NCI-H2107 (cell line): ENCODE measurements at regions not wholly inside any gene's neighbourhood (a gene's known extent, or its start where the extent isn't known, plus 50 kb on each side); places are given as distances from the start of the nearest gene placed in this dataset.

ENCODE experiments used
- DNase-seq: peaks from one replicate; lab custom pipeline; 2025; lab: John Stamatoyannopoulos, UW

DNA sequence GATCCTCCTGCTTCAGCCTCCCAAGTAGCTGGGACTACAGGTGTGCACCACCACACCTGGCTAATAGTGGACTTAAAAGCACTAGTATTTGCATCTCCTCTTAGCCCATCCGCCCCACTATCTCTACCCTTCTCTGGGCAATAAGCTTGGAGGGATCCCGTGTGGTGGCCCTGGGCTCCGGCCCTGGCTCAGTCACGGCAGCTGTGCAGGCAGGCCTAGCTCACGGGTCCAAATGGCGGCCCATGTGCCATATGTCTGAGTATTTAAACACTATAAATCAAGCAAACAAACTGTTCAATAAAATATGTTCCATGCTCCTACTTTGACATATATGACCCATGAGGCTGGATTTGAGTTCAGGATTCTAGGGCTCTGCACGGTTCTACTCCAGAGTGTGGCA lies 118.4 kb downstream of the BANF2 start:
- no peak for DNase-seq

DNA sequence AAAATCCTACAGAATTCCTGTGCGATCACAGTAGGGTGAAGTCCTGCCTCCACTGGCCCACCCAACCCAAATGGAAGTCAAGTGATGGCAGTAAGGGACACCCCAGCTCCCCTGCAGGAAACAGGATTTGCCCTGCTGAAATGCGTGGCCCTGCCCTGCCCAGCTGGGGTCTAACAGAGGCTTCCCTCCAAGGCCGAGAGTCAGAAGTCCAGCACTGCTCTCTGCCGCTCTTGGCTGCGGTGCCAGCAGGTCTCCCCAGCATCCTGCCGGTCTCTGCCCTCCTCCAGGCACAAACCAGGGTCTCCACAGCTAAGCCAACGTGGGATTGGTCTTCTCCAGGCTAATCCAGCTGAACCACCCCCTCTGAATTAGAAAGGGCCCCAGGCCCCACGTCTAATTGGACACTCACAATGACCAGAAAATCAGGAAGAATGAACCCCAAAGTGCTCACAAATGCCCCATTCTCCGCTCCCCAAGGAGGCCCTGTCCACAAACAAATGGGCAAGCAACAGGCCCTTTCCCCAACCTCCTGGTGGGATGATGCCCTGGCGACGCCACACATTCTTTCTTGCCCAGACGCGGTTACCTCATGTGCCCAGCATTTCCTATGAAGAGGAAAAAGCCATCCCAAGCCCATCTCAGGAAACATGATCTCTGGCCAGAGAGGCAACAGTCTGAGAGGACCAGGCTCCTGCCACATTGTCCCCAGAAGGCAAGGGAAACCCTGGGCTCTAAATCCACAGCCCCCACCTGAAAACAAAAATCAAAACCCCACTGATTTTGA lies 117.2 kb downstream of the BANF2 start:
- no peak for DNase-seq

DNA sequence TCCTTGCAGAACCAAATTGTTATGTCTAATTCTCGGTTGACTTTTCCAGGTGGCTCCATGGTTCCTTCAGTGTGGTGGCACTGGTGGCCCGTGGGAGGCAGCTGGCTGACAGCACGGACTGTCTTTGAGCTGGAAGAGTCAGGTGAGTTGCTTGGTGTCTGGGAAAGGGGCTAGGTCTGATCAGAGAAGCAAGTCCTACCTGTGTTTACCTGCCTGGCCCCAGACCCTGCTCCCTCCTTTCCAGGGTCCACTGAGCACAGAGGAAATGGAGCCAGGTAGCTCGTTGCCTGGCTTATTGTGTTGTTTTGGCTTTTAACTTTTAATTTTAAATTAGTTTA lies 111.8 kb downstream of the BANF2 start:
- no peak for DNase-seq

DNA sequence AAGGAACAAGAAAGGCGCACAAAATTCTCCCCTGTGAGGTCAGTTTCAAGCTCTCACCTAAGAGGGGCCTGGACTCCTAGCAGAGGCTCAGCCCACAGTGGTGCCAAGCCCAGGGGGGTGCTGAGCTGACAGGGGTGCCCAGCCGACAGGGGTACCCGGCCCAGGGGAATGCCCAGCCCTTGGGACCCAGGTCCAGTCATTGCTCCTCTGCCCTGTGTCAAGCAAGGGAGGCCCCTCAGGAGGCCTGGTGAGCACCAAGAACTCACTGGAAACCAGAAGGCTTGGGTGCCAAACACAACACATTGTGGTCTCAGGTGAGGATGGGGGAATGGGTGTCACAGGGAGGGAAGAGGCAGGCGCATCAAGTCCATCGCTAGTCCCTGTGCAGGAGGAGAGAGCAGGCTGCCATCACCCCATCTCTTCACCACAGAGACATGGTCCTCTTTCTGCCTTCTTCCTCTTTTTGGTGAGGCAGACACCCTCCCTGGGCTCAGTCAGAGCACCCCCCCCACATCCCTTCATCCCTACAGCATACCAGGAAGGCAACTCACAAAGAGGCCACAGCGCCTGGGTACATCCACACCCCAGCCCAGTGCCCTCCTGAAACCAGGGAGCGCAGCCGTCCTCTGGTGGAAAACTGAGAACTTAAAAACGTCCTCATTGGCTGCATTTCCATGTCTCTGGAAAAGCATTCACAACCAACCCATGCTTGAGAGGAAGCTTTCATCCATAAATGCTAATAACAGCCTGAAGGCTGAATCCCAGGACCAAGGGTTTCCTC lies 111.3 kb downstream of the BANF2 start:
- no peak for DNase-seq

DNA sequence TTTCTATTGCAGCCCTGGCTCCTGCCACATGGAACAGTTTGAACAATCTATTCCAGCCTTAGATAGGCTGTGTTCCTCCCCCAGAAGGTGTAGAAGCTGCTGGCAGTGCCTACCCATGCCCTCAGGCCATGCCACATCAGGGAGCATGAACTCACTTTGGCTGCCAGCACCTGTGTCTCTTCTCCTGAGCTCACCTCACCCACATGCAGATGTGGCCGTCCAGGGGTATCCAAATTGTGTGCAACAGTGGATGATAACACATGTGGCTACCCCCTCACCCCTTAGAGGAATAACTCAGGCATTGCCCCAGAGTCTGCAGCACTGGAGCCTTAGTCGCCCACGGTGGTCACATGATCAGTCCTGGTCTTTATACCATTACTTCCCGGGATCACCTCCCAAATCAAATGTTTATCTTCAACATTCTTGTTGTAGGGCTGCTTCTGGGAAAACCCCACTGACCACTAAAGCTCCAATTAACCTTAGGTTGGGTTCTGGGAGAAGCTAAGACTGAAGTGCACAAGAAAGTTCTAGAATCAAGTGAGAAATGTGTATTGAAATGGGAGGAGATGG lies 110.4 kb downstream of the BANF2 start:
- no peak for DNase-seq

DNA sequence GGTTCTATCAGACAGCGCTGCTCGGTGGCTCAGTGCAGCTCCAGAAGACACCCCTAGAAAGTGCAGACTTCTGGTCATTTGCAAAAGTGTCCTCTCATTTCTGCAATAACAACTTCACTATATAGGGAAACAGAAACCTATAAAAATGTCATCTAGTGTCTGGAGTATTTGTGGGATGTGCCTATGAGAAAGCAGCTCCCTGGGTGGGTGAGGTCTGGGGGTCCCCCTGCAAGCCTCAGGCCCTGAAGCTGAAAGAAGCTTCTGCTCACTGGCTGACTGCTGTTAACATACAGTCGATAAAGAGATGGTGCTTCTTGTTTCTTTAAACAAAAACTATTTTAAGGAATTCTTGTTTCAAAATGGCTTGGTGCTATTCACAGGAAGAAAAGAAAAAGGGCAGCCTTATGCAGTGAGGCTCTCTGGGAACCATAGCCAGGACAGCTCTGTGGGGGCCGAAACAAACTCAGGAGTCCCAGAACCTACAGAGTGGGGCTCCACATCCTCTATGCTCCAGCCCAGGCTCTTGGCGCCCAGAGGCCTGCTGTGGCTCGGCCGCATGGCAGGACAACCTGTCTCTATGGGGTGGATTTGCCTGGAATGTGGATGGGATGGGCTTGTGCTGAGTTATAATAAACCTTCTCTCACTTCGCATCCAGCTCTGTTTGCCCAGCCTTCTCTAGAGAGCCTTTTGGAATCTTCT lies 109.7 kb downstream of the BANF2 start:
- DNase-seq: no peak

DNA sequence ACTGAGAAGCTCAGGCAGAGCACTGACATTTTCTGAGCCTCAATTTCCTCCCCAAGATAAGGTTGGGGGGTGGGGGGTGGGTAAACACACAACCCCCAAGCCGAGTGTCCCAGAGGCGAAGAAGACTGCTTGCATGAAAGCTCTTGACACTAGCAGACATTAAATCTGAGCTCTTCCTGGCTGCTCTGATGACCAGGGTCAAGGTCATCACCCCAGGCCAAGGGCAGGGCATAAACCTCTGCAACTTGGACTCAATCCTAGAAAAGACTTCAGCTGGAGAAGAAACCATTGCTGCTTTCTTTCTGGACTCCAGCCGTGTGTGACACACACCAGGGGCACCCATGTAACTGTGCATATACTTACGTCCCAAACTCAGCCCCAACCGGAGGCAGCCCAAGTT lies 109.0 kb downstream of the BANF2 start:
- DNase-seq: no peak

DNA sequence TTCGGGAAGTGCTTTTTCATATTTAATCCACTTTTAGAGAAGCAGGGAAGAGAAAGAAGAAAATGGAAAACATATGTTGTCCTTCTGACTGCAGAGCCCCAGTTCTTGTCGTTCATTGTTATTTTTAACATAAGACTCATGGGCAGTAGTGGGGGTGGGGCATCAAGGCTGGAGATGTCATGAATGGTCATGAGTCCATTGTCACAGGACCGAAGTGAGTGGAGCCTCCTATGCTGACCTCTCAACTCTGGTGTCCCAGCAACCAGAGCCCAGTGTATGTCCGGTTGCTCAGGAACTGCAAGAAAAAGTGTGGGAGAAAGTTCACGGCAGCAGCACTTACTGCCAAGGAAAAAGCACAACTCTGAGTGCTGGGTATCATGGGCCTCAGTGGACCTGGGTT lies 108.6 kb downstream of the BANF2 start:
- no peak for DNase-seq

DNA sequence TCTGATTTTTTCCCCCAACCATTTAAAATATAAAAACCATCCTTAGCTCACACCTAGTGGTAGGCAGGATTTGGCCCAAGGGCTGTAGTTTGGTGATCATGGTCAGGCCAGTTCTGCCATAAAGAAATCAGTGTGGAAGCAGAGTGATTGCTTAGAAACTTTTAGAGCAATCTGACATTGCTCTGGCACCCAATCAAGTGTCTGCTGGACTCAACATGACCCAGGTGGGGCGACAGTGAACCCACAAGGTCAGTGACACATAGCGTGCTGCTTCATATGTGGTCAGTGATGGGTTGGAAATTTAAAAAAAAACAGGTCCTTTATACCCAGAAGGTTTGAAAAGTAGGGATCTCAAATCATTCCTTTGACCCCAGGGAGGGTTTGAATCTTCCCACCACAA lies 107.9 kb downstream of the BANF2 start:
- DNase-seq: no peak

DNA sequence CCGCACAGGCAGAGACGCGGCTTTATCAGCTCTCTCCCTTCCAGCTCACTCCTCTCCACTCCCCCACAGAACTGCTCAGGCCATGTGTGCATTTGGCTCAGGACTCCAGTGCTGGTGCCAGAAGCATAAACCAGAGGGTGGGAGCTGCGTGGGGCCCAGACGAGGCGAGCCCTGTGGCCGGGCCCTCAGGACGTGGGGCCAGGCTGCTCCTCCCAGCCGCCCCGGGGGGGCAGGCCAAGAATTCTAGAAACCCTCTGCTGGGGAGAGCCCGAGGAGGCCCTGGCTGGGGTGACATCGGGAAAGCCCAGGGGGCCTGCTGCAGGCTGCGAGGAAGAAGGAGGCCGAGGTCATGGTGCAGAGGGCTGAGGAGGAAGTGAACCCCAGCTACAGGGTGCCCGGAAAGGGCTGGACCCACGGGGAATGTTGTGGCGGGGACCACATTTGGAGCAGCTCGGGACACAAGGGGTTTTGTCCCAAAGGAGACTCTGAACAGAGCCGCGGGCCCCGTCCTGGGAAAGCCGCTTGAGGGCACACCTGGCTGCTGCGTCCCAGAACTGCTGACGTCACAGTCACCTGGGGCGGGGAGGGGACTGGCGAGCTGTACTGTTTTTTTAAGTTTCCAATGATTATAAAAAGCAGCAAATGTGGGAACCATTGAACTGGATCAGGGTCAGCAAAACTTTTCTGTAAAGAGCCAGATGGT lies 107.1 kb downstream of the BANF2 start:
- no peak for DNase-seq

DNA sequence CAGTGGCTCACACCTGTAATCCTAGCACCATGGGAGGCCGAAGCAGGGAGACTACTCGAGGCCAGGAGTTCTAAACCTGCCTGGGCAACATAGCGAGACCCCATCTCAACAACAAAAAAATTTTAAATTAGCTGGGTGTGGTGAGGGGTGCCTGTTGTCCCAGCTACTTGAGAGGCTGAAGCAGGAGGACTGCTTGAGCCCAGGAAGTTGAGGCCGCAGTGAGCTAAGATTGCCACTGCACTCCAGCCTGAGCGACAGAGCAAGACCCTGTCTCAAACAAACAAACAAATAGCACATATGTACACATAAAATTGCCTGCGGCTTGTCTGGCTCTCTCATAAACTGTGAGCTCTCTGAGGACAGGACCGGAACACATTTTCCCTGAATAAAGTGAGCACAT lies 106.3 kb downstream of the BANF2 start:
- DNase-seq: no peak

DNA sequence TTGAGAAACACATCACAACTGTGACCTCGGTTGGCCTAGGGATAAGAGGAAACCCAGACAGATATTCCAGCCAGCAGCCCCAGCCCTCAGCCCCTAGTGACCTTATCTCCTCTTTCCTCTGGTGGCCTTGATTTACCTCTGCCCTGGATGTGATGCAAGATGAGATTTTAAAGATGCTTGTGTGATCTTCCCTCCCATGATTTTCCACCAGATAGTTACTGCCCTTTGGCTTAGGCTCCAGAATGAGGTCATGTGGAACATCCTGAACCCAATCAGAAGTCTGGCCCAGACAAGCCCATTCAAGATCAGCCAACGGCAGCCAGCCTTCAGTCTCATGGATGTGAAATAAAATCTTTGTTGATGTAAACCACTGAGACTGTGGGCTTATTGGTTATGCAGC lies 104.0 kb downstream of the BANF2 start:
- no peak for DNase-seq

DNA sequence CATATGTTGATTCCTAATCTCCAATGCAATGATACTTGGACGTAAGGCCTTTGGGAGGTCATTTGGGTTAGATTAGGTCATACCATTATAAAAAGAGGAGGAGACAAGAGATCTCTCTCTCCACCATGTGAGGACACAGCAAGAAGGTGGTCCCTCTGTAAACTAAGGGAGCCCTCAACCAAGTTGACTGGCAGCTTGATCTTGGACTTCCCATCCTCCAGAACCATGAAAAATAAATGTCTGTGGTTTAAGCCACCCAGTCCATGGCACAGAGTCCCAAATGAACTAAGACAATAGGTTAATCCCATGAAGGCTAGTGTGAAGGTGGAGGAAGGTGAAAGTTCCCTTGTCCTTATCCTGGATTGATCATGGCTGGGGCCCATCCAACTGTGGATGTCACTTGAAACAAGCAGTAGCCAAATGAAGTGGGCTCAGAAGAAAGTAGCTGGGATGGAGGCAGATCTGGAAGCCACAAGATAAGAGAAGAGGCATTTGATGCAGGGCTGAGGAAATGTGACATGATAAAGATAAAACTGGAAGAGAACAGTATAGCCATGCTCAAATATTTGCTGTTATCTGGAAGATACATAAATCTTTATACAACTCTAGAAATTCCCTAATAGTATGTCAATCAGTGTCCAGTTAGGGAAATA lies 99.9 kb downstream of the BANF2 start:
- no peak for DNase-seq

DNA sequence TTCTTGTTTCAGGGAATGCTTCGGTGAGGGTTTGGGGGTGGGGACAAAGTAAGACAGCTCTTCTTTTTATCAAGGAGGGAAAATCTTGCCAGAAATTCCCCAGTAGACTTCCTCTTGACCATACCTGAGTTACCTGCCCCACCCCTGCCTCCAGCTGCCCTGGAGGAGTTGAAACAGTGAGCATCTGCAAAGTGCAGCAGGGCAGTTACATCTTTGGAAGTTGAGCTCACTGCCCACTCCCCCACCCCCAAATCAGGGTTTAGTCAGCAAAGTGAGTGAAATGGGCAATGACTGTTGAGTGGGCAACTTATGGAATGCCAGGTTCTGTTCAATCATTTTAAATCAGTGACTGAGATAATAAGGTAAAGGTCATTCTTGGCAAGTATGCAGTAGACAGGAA lies 98.8 kb downstream of the BANF2 start:
- no peak for DNase-seq

DNA sequence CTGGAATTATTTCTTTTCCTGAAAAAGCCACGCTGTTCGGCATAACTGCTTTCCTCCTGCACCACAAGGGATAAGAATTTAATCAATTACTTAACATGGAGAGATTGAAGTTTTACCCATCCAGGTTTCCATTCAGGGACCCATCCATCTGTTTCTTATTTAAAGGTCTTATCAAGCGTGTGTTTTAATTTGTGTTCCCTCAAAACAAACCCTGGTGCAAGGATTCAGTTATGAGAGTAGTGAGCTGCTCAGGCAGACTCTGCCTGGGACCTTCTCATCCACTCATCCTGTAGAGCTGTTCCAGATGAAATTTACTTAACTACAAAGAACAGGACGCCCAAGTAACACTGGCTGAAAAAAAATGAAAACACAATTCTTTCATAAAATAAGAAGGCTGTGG lies 97.8 kb downstream of the BANF2 start:
- DNase-seq: no peak

DNA sequence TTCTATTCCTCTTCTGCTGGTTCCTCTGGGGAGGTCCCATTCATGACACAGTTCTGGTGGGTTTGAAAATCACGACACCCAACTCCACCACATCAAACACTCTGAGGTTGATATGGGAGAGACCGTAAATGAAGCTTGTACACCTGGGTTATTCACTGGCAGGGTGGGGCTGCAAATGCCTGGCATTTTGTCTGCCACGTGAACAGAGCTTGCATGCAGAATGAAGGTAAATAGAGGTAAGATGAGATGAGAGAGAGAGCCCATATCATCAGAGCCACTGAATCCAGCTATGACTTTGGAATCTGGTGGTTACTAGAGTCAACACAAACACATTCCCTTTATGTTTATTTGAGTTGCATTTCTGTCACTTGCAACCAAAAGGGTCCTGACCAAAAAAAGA lies 97.4 kb downstream of the BANF2 start:
- DNase-seq: no peak

DNA sequence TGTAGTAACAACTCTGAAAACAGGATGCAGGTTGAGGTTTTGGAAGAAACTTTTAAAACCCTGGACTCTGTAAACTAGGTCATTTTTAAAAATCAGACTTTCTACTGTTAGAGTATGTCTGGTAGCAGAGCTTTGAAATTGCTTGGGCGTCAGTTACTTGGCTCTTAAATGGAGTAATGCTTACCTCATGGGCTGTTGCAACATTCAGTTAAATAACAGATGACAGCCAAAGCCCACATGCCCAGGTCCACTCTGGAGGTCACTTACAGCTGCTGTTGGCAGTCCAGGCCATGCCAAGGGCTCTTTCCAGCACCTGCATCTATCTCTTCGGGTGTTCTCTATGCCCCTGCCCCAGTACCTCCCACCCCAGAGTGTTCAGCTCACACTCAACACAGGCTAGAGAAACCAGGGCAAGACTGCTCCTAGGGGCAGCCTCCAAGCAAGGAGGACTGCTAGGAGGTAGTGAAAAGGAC lies 96.4 kb downstream of the BANF2 start:
- no peak for DNase-seq

DNA sequence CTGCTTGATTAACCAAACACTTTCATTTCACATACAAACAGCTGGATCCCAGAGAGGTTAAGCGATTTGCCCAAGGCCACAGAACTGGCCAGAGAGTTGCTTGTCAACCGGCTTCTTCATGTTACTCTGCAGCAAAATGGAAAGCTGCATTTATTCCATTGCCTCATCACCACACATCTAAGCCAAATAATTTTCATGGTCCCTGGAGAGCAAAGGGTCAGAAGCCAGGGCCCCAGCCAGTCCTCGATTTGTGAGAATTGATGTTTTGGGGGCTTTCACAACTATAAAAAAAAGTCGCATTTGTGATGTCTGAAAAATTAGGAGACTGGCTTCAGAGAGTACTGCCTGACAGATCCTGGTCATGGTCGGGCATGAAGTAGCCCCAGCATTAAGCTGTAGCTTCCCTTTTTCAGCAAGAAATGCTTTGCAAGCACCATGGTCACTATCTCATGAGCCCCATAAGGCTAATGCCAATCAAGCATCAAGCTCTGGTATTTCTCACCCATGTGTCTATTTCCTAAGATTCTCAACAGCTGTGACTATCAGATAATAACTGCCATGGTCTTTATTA lies 95.8 kb downstream of the BANF2 start:
- DNase-seq: no peak

DNA sequence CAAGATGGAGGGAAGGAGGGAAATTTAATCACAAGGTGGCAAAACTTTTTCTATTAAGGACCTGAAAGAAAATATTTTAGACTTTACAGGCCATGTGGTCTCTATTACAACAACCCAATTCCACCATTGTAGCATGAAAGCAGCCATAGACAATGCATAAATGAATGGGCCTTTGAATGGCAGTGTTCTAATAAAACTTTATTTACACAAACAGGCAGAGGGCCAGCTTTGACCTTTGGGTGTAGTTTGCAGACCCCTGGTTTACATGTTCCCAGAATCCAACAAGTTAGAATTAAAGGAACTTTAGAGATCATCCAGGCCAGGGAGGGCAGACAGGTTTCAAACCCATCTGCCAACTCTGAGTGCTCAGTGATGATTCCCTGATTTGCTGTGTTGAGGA lies 95.2 kb downstream of the BANF2 start:
- no peak for DNase-seq

DNA sequence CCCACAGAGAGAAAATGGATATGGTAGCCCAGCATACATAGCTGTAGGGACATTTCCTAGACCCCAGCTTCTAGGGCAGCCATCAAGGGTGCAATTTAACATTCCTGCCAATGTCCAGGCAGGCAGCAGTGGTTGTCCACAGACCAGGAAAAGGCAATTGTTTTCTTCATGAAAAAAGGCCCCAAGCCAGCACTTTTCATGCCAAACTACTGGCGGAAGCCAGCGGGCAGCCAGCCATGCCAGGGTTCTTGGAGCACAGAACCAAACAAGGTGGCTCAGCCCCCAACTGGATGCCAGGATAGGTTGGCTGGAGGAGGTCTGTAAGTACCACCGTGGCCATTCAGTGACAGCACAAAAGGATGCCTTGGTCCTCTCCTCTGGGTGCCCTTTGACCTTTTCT lies 94.6 kb downstream of the BANF2 start:
- no peak for DNase-seq

DNA sequence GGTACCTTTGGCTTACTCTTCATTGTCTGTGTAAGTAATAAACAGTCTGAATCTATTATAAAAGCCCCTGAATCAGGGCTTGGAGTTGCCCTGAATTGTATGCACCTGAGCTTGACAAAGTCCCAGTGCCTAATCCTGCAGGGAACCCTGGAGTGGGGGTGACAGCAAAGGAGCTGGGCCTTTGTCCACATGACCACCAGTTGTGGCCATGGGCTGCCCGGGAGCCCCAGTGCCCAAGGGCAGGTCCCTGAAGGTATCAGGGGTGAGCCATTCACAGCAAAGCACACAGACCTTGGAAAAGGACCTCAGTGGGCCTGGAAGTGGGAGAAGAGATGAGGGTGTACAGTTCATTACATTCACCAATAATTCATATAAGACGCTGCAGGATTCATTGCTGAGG lies 94.2 kb downstream of the BANF2 start:
- no peak for DNase-seq
